ENCODE measurements at regions not wholly inside any gene's neighbourhood (a gene's known extent, or its start where the extent isn't known, plus 50 kb on each side); places are given as distances from the start of the nearest gene placed in this dataset.

- TF ChIP-seq TAF1 (IDR thresholded peaks at IDR 0.05; ENCODE audit: low read depth, low read length) (no peak), PAX5 (IDR thresholded peaks at IDR 0.05; ENCODE audit: insufficient read depth, low read length, severe bottlenecking) (no peak), POLR2AphosphoS5 (IDR thresholded peaks at IDR 0.05; ENCODE audit: low read depth, low read length) (no peak)
Observed at GRCh38 chr10:90989378-90989777, 68.5 kb upstream of the ANKRD1 start.
